ENCODE measurements at regions not wholly inside any gene's neighbourhood (a gene's known extent, or its start where the extent isn't known, plus 50 kb on each side); places are given as distances from the start of the nearest gene placed in this dataset.

GRCh38 chr3:166186003-166186402 lies 348.8 kb upstream of the BCHE start:
- H3K79me2 ChIP-seq (ENCODE audit: control insufficient read depth, low read length) = no peaks in the 10 kb centered on the region
- no peaks in the 10 kb centered on the region for H3K36me3 ChIP-seq (ENCODE audit: control insufficient read depth, low read length)
- no peaks in the 10 kb centered on the region for H4K20me1 ChIP-seq (ENCODE audit: control insufficient read depth, insufficient read depth, low read depth, low read length)

GRCh38 chr3:166177130-166177529 lies 339.9 kb upstream of the BCHE start:
- no peak overlapping the region for H3K4me3 ChIP-seq (ENCODE audit: low read length)
- no peak overlapping the region for H3K27ac ChIP-seq (ENCODE audit: low read depth, low read length)
- H3K79me2 ChIP-seq (ENCODE audit: control insufficient read depth, low read length) = no peaks in the 10 kb centered on the region
- no peaks in the 10 kb centered on the region for H3K4me1 ChIP-seq (ENCODE audit: control insufficient read depth, low read length)
- no peak for TF ChIP-seq EZH2phosphoT487 (IDR thresholded peaks at IDR 0.05; ENCODE audit: borderline replicate concordance, low read length)
- TF ChIP-seq CTCF (IDR thresholded peaks at IDR 0.05; ENCODE audit: low read depth, low read length, poor library complexity, severe bottlenecking) = no peak
- no peaks in the 10 kb centered on the region for H4K20me1 ChIP-seq (ENCODE audit: control insufficient read depth, insufficient read depth, low read depth, low read length)
- no peaks in the 10 kb centered on the region for H3K36me3 ChIP-seq (ENCODE audit: control insufficient read depth, low read length)
- H3K9me3 ChIP-seq (ENCODE audit: control insufficient read depth, insufficient read depth, low read length) = no peaks in the 10 kb centered on the region
- no peaks in the 10 kb centered on the region for H3K27me3 ChIP-seq (ENCODE audit: control insufficient read depth, low read length)
- H3K4me2 ChIP-seq (ENCODE audit: low read length) = no peak overlapping the region
- H3F3A ChIP-seq (ENCODE audit: control insufficient read depth, insufficient read depth) = no peaks in the 10 kb centered on the region
- H3K9me2 ChIP-seq (replicated peaks; ENCODE audit: control insufficient read depth, low read length) = no peaks in the 10 kb centered on the region

More at GRCh38 chr3:166186003-166186402, 348.8 kb upstream of the BCHE start:
- Histone ChIP-seq H3K9me3 (ENCODE audit: control insufficient read depth, insufficient read depth, low read length) (no peaks in the 10 kb centered on the region), H3K27me3 (ENCODE audit: control insufficient read depth, low read length) (no peaks in the 10 kb centered on the region), H3K4me2 (ENCODE audit: low read length) (no peak overlapping the region), H3K4me3 (ENCODE audit: low read length) (no peak overlapping the region), H3K27ac (ENCODE audit: low read depth, low read length) (no peak overlapping the region), H3F3A (ENCODE audit: control insufficient read depth, insufficient read depth) (no peaks in the 10 kb centered on the region), H3K9me2 (replicated peaks; ENCODE audit: control insufficient read depth, low read length) (no peaks in the 10 kb centered on the region), H3K4me1 (ENCODE audit: control insufficient read depth, low read length) (no peaks in the 10 kb centered on the region)
- TF ChIP-seq EZH2phosphoT487 (IDR thresholded peaks at IDR 0.05; ENCODE audit: borderline replicate concordance, low read length) (no peak), CTCF (IDR thresholded peaks at IDR 0.05; ENCODE audit: low read depth, low read length, poor library complexity, severe bottlenecking) (no peak)

GRCh38 chr3:166171695-166172094 lies 334.5 kb upstream of the BCHE start:
- Histone ChIP-seq H3K79me2 (ENCODE audit: control insufficient read depth, low read length) (no peaks in the 10 kb centered on the region), H3K4me2 (ENCODE audit: low read length) (no peak overlapping the region), H3K4me1 (ENCODE audit: control insufficient read depth, low read length) (no peaks in the 10 kb centered on the region)

More at GRCh38 chr3:166171695-166172094, 334.5 kb upstream of the BCHE start:
- Histone ChIP-seq H3K4me3 (ENCODE audit: low read length) (no peak overlapping the region), H3K27me3 (ENCODE audit: control insufficient read depth, low read length) (no peaks in the 10 kb centered on the region), H3F3A (ENCODE audit: control insufficient read depth, insufficient read depth) (no peaks in the 10 kb centered on the region), H3K27ac (ENCODE audit: low read depth, low read length) (no peak overlapping the region), H3K36me3 (ENCODE audit: control insufficient read depth, low read length) (no peaks in the 10 kb centered on the region), H3K9me2 (replicated peaks; ENCODE audit: control insufficient read depth, low read length) (no peaks in the 10 kb centered on the region), H3K9me3 (ENCODE audit: control insufficient read depth, insufficient read depth, low read length) (no peaks in the 10 kb centered on the region), H4K20me1 (ENCODE audit: control insufficient read depth, insufficient read depth, low read depth, low read length) (no peaks in the 10 kb centered on the region)
- TF ChIP-seq CTCF (IDR thresholded peaks at IDR 0.05; ENCODE audit: low read depth, low read length, poor library complexity, severe bottlenecking) = no peak
- TF ChIP-seq EZH2phosphoT487 (IDR thresholded peaks at IDR 0.05; ENCODE audit: borderline replicate concordance, low read length) = no peak
